Endothelial cell of umbilical vein (primary cell): ENCODE measurements at regions not wholly inside any gene's neighbourhood (a gene's known extent, or its start where the extent isn't known, plus 50 kb on each side); places are given as distances from the start of the nearest gene placed in this dataset.

ENCODE experiments used
- BruUV-seq: library from RNA; stranded (reverse); fragments of 400-500 nt; replicated peaks from 2 replicates; lab custom pipeline; 2021; lab: Mats Ljungman, UMichigan
- CTCF ChIA-PET: fragments of 300-600, 350-600 bp; sonication (Branson Sonifier 250); formaldehyde crosslinking; loops from one replicate; lab custom pipeline; 2021; ENCODE audit warnings: antibody characterized with exemption, inconsistent platforms; lab: Charles Lee
- POLR2A ChIA-PET: fragments of 300-600, 350-600 bp; sonication (Branson Sonifier 250); formaldehyde crosslinking; loops from one replicate; lab custom pipeline; 2021; ENCODE audit warnings: antibody characterized with exemption, inconsistent platforms; lab: Charles Lee
- DNase-seq: peaks from one replicate; pipeline ENCODE4 v3.0.0-alpha.2; 2011; ENCODE audit warnings: low read depth, low spot score
- FAIRE-seq: peaks from 2 replicates; lab custom pipeline; 2011; peaks lifted over from hg19 to GRCh38; lab: Jason Lieb, UNC
- H2AFZ ChIP-seq: 2 replicates; pipeline ENCODE4 v1.6.0; 2012; ENCODE audit warnings: low read depth, low read length, control low read depth, inconsistent platforms
- H3K27ac ChIP-seq: 2 replicates; pipeline ENCODE4 v1.5.1; 2011; ENCODE audit warnings: low read depth, mild to moderate bottlenecking, control low read depth, low read length, moderate library complexity; ENCODE audit not compliant: insufficient read depth
- H3K27me3 ChIP-seq, 2 experiments: 2 replicates each; pipeline versions ENCODE4 v1.6.0 to v1.6.1; 2011; ENCODE audit warnings: low read length in 2 of 2, mixed read lengths in 1 of 2; ENCODE audit not compliant: control insufficient read depth in 2 of 2, insufficient read depth in 2 of 2
- H3K36me3 ChIP-seq, 2 experiments: 2 replicates in 1 of 2; 3 replicates in 1 of 2; pipeline ENCODE4 v1.5.1; 2011; ENCODE audit warnings: low read length in 2 of 2, mild to moderate bottlenecking in 1 of 2, moderate library complexity in 1 of 2; ENCODE audit not compliant: control insufficient read depth in 2 of 2, insufficient read depth in 2 of 2; ENCODE audit errors: extremely low read depth in 1 of 2
- H3K4me1 ChIP-seq: 3 replicates; pipeline ENCODE4 v1.5.1; 2011; ENCODE audit warnings: mild to moderate bottlenecking, low read length; ENCODE audit not compliant: control insufficient read depth, insufficient read depth; ENCODE audit errors: extremely low read depth
- H3K4me2 ChIP-seq: 2 replicates; pipeline ENCODE4 v1.6.1; 2011; ENCODE audit warnings: low read length, control low read depth, mixed read lengths; ENCODE audit not compliant: insufficient read depth
- H3K4me3 ChIP-seq, 3 experiments: fragments of 200-600 bp in 1 of 3; sonication (generic), shearing (Covaris generic) in 1 of 3; replicated peaks in 1 of 3; 2 replicates each; pipeline ENCODE4 v1.5.1; 2011 to 2016; ENCODE audit warnings: control low read depth in 3 of 3, low read length in 3 of 3, mild to moderate bottlenecking in 2 of 3, inconsistent platforms in 1 of 3, low read depth in 1 of 3, moderate library complexity in 1 of 3; ENCODE audit not compliant: insufficient read depth in 1 of 3
- H3K79me2 ChIP-seq: 2 replicates; pipeline ENCODE4 v1.6.0; 2012; ENCODE audit warnings: low read length, inconsistent platforms; ENCODE audit not compliant: control insufficient read depth, insufficient read depth
- H3K9ac ChIP-seq: replicated peaks from 2 replicates; pipeline ENCODE3; 2011; ENCODE audit warnings: low read length, control low read depth; ENCODE audit not compliant: insufficient read depth; ENCODE audit errors: extremely low read depth
- H3K9me1 ChIP-seq: replicated peaks from 3 replicates; pipeline ENCODE4 v1.6.0; 2011; ENCODE audit warnings: mild to moderate bottlenecking, low read length; ENCODE audit not compliant: control insufficient read depth, insufficient read depth; ENCODE audit errors: extremely low read depth
- H3K9me3 ChIP-seq: replicated peaks from 2 replicates; pipeline ENCODE4 v1.5.1; 2012; ENCODE audit warnings: low read length, inconsistent platforms; ENCODE audit not compliant: control insufficient read depth, insufficient read depth
- H4K20me1 ChIP-seq: replicated peaks from 2 replicates; pipeline ENCODE3; 2011; ENCODE audit warnings: mild to moderate bottlenecking, low read length; ENCODE audit not compliant: control insufficient read depth, insufficient read depth; ENCODE audit errors: extremely low read depth
- CTCF ChIP-seq, 2 donors: IDR thresholded peaks; 1 replicate in 1 of 2; 2 replicates in 1 of 2; pipeline ENCODE4 v1.5.1; 2011; ENCODE audit warnings: low read length in 2 of 2, mild to moderate bottlenecking in 2 of 2, moderate library complexity in 2 of 2, control low read depth in 1 of 2, inconsistent platforms in 1 of 2, low read depth in 1 of 2; ENCODE audit not compliant: insufficient read depth in 1 of 2; ENCODE audit errors: extremely low read depth in 1 of 2
- EZH2 ChIP-seq: IDR thresholded peaks from 2 replicates; pipeline ENCODE4 v1.6.1; 2012; ENCODE audit warnings: borderline replicate concordance, low read depth, mild to moderate bottlenecking, moderate library complexity, low read length, inconsistent platforms; ENCODE audit not compliant: severe bottlenecking
- FOS ChIP-seq: IDR thresholded peaks from 2 replicates; pipeline ENCODE4 v1.6.1; 2011; ENCODE audit warnings: mild to moderate bottlenecking, low read length, moderate library complexity, borderline replicate concordance; ENCODE audit not compliant: insufficient read depth
- GATA2 ChIP-seq: IDR thresholded peaks from 2 replicates; pipeline ENCODE4 v1.7.0; 2011; ENCODE audit warnings: low read depth, mild to moderate bottlenecking, moderate library complexity, mixed read lengths, low read length; ENCODE audit not compliant: insufficient read length, insufficient read depth
- JUN ChIP-seq: IDR thresholded peaks from 2 replicates; pipeline ENCODE4 v1.6.1; 2011; ENCODE audit warnings: borderline replicate concordance, low read depth; ENCODE audit not compliant: insufficient read length, insufficient read depth
- MYC ChIP-seq: IDR thresholded peaks from one replicate; pipeline ENCODE4 v1.6.1; 2011; ENCODE audit warnings: mild to moderate bottlenecking, low read depth, low read length
- POLR2A ChIP-seq: IDR thresholded peaks from 2 replicates; pipeline ENCODE4 v1.6.1; 2012; ENCODE audit warnings: low read depth, mild to moderate bottlenecking, control low read depth, low read length
- POLR2AphosphoS5 ChIP-seq: IDR thresholded peaks from 2 replicates; pipeline ENCODE4 v1.6.1; 2012; ENCODE audit warnings: low read depth, mild to moderate bottlenecking, control low read depth, low read length, moderate library complexity; ENCODE audit not compliant: insufficient read depth
- dilution Hi-C: fragments of 300-500 bp; cut with MboI; formaldehyde crosslinking; loops from one replicate; pipeline ENCODE4 v1.15.0; 2019; ENCODE audit warnings: low sequenced_read_pairs; ENCODE audit not compliant: extremely low pct_ligation_motif_present
- intact Hi-C: fragments of 100-400 bp; cut with micrococcal nuclease; formaldehyde crosslinking; loops from one replicate; pipeline ENCODE4 v1.10.0; 2022
- TF ChIP-seq, protein P1 (sequence below): IDR thresholded peaks from 2 replicates; pipeline ENCODE4 v1.6.1; 2011; ENCODE audit not compliant: insufficient read depth, insufficient read length

DNA sequence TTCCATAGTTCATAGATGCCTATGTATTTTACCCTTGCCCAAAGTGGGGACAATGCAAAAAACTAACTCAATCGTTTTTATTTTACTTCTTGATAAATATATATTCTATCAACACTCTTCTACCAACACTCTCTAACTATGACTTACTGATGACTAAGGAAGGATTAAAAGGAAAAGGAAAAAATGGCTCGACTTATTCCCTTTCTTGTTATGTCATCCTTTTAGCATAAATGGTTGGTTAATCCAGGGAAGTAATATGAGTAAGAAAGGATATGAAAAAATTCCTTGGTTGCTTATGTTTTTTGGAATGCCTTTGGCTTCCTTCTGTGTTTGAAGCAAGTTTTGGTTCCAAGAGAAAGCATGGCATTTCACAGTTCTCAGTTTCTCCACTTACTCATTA is 1087.1 kb downstream of the C4orf33 start:
- no peaks in the 10 kb centered on the region for H3K27me3 ChIP-seq
- FAIRE-seq (no peak), DNase-seq (no peak)
- no peak overlapping the region for H3K4me3 ChIP-seq
- TF ChIP-seq, protein P1, sequence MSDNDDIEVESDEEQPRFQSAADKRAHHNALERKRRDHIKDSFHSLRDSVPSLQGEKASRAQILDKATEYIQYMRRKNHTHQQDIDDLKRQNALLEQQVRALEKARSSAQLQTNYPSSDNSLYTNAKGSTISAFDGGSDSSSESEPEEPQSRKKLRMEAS, result no peak
- no peak for TF ChIP-seq CTCF (IDR thresholded peaks at IDR 0.05; ENCODE audit: extremely low read depth in 1 of 2, insufficient read depth in 1 of 2, low read depth in 1 of 2, low read length in 2 of 2)
- no peak for TF ChIP-seq EZH2
- no peak for TF ChIP-seq MYC
- TF ChIP-seq GATA2, result no peak
- no peak for TF ChIP-seq POLR2A
- no peak for TF ChIP-seq JUN
- TF ChIP-seq POLR2AphosphoS5, result no peak
- TF ChIP-seq FOS, result no peak
- intact Hi-C loops (no loop called here), dilution Hi-C loops (no loop called here)
- no peaks in the 10 kb centered on the region for H3K9me1 ChIP-seq
- no peaks in the 10 kb centered on the region for H3K79me2 ChIP-seq
- H2AFZ ChIP-seq, result no peak overlapping the region
- H3K9ac ChIP-seq, result no peak overlapping the region
- ChIA-PET CTCF (interaction anchor here (1.8 kb wide), 1 partner anchor 8 kb away, joined by 4 read pairs; no protein-coding TSS in a partner anchor), POLR2A (no interaction called here)
- H4K20me1 ChIP-seq, result no peaks in the 10 kb centered on the region
- H3K27ac ChIP-seq, result no peak overlapping the region
- no peak overlapping the region for H3K4me2 ChIP-seq
- H3K9me3 ChIP-seq, result no peaks in the 10 kb centered on the region
- BruUV-seq, result no TSS peak
- no peaks in the 10 kb centered on the region for H3K4me1 ChIP-seq
- no peaks in the 10 kb centered on the region for H3K36me3 ChIP-seq
